IMR-90 (cell line): ENCODE measurements at regions not wholly inside any gene's neighbourhood (a gene's known extent, or its start where the extent isn't known, plus 50 kb on each side); places are given as distances from the start of the nearest gene placed in this dataset.

ENCODE experiments used
- CTCF ChIP-seq: conservative IDR thresholded peaks from 2 replicates; pipeline ENCODE4 v1.5.1; 2012; ENCODE audit warnings: mild to moderate bottlenecking, low read depth, low read length, improper control_type of control experiment
- NFE2L2 ChIP-seq: fragments of 150-350 bp; IDR thresholded peaks from 2 replicates; pipeline ENCODE4 v1.6.1; 2016; ENCODE audit warnings: low read depth, mild to moderate bottlenecking, low read length

DNA sequence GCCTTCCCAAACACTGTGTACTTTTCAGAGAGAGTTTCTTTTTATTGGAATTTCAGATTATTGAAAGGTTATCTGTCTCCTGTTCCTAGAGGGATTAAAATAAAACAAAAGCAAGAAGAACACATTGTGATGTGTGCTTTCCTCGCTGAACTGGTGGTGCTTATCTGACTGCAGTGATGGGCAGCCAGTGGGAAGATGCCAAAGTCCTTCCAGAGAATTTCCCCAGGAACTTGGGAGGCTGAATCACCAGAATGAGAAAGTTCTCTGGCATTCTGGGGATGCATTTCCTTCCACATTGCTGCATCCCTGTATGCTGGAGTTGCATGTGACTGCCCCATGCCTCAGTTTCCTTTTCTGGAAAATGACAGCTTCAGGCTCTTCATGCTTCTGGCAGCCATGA is 53.9 kb upstream of the SEC11C start:
- TF ChIP-seq NFE2L2 (no peak), CTCF (no peak)
